ENCODE measurements at regions not wholly inside any gene's neighbourhood (a gene's known extent, or its start where the extent isn't known, plus 50 kb on each side); places are given as distances from the start of the nearest gene placed in this dataset.

GRCh38 chr12:62146318-62146717 is 113.9 kb upstream of the USP15 start:
- TF ChIP-seq ATF1 (CRISPR knock-in tag; IDR thresholded peaks at IDR 0.05) (no peak), ATF1 (tag; IDR thresholded peaks at IDR 0.05) (no peak), CTCF (IDR thresholded peaks at IDR 0.05 in 2 of 3, conservative IDR thresholded peaks at IDR 0.05 in 1 of 3; ENCODE audit: insufficient read depth in 2 of 3, low read depth in 1 of 3, low read length in 3 of 3) (no peak), IRF1 (CRISPR knock-in tag; IDR thresholded peaks at IDR 0.05; ENCODE audit: borderline replicate concordance) (no peak), PHF21A (IDR thresholded peaks at IDR 0.05; ENCODE audit: borderline replicate concordance, low read depth) (no peak), PHF20 (IDR thresholded peaks at IDR 0.05; ENCODE audit: partially characterized antibody) (no peak), ATF3 (IDR thresholded peaks at IDR 0.05) (no peak), ATF3 (CRISPR knock-in tag; conservative IDR thresholded peaks at IDR 0.05) (no peak), JUND (IDR thresholded peaks at IDR 0.05; ENCODE audit: borderline replicate concordance, low read depth, low read length) (no peak), JUND (tag; IDR thresholded peaks at IDR 0.05; ENCODE audit: borderline replicate concordance, low read depth, low read length) (no peak), ZNF444 (CRISPR knock-in tag; IDR thresholded peaks at IDR 0.05) (no peak)

All from K562 (cell line).